ENCODE measurements at regions not wholly inside any gene's neighbourhood (a gene's known extent, or its start where the extent isn't known, plus 50 kb on each side); places are given as distances from the start of the nearest gene placed in this dataset.

- Histone ChIP-seq H3K4me3 (no peak overlapping the region), H3K4me1 (ENCODE audit: control insufficient read depth in 1 of 2, low read depth in 2 of 2) (no peaks in the 10 kb centered on the region), H3K36me3 (no peaks in the 10 kb centered on the region), H3K27me3 (replicated peaks; ENCODE audit: insufficient read depth) (no peaks in the 10 kb centered on the region), H3K9me3 (no peaks in the 10 kb centered on the region), H3K27ac (no peak overlapping the region)
- no peak for ATAC-seq (ENCODE audit: insufficient number of reproducible peaks, low FRiP score, low read depth)
- DNase-seq (ENCODE audit: low spot score), result no peak
- no peak for TF ChIP-seq CTCF (IDR thresholded peaks at IDR 0.05)
These were observed 390.0 kb downstream of the DTWD2 start for GRCh38 chr5:118598311-118598710.

DNA sequence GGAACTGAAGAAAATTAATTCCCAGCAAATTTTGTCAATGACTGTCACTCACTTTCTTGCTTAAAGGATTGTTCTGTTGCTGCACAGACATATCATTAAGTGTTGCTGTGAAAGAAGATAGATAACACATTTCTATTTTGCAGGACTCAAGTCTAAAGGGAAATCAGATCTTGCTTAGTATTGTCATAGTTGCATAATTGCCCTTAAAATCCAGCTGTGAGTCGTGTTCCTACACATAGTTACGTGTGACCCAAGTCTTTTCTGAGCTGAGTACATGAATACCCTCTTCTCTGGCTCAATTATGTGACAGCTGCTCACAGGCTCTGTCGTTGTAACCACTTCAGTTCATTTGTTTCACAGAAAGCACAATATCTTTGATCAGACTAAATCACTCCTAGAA is 390.8 kb downstream of the DTWD2 start:
- Histone ChIP-seq H3K9me3 (no peaks in the 10 kb centered on the region), H3K4me1 (ENCODE audit: control insufficient read depth in 1 of 2, low read depth in 2 of 2) (no peaks in the 10 kb centered on the region), H3K4me3 (no peak overlapping the region), H3K27ac (no peak overlapping the region), H3K27me3 (replicated peaks; ENCODE audit: insufficient read depth) (no peaks in the 10 kb centered on the region), H3K36me3 (no peaks in the 10 kb centered on the region)
- no peak for ATAC-seq (ENCODE audit: insufficient number of reproducible peaks, low FRiP score, low read depth)
- no peak for TF ChIP-seq CTCF (IDR thresholded peaks at IDR 0.05)
- DNase-seq (ENCODE audit: low spot score), result no peak

DNA sequence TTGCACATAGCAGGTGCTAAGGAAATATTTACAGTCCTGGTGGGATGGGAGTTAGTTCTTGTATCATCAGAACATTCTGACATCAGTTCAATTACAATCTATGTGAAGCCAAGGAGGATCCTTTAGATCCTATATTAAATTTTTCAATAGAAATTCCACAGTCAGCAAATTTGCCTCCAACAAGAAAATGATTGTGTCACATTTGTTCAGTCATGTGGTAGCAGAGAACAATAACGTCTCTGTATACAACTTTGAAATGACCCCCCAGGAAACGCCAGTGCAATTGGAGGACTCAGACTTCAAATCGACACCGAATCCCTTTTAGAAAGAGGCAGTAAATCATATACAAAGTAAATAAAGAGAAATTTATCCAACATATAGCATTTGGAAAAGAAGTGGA is 392.1 kb downstream of the DTWD2 start:
- no peak for DNase-seq (ENCODE audit: low spot score)
- TF ChIP-seq CTCF (IDR thresholded peaks at IDR 0.05), result no peak
- Histone ChIP-seq H3K27ac (no peak overlapping the region), H3K9me3 (no peaks in the 10 kb centered on the region), H3K27me3 (replicated peaks; ENCODE audit: insufficient read depth) (no peaks in the 10 kb centered on the region), H3K36me3 (no peaks in the 10 kb centered on the region), H3K4me1 (ENCODE audit: control insufficient read depth in 1 of 2, low read depth in 2 of 2) (no peaks in the 10 kb centered on the region), H3K4me3 (no peak overlapping the region)
- no peak for ATAC-seq (ENCODE audit: insufficient number of reproducible peaks, low FRiP score, low read depth)

DNA sequence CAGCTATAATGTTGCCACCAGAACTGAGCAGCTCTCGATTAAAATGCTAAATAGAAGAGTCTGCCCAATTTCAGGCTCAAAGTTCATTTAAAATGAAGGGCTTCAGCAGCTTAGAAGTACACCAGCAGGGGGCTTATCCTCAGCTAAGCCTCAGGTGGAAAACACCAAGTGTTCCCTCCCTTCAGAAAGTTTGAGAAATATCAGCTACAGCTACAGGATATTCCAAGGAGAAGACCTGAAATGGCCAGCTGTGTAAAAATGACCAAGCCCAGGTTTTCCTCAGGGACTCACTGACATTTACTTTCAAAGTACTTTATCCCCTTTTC is 395.4 kb downstream of the DTWD2 start:
- Histone ChIP-seq H3K36me3 (no peaks in the 10 kb centered on the region), H3K9me3 (no peaks in the 10 kb centered on the region), H3K27me3 (replicated peaks; ENCODE audit: insufficient read depth) (no peaks in the 10 kb centered on the region), H3K27ac (no peak overlapping the region), H3K4me1 (ENCODE audit: control insufficient read depth in 1 of 2, low read depth in 2 of 2) (no peaks in the 10 kb centered on the region), H3K4me3 (no peak overlapping the region)
- ATAC-seq (ENCODE audit: insufficient number of reproducible peaks, low FRiP score, low read depth) (no peak), DNase-seq (ENCODE audit: low spot score) (no peak)
- TF ChIP-seq CTCF (IDR thresholded peaks at IDR 0.05), result no peak

GRCh38 chr5:118592229-118593002 is 395.9 kb downstream of the DTWD2 start:
- TF ChIP-seq CTCF (IDR thresholded peaks at IDR 0.05), result no peak
- Histone ChIP-seq H3K9me3 (no peaks in the 10 kb centered on the region), H3K36me3 (no peaks in the 10 kb centered on the region), H3K27me3 (replicated peaks; ENCODE audit: insufficient read depth) (no peaks in the 10 kb centered on the region), H3K4me1 (ENCODE audit: control insufficient read depth in 1 of 2, low read depth in 2 of 2) (no peaks in the 10 kb centered on the region), H3K4me3 (no peak overlapping the region), H3K27ac (no peak overlapping the region)
- ATAC-seq (ENCODE audit: insufficient number of reproducible peaks, low FRiP score, low read depth) (no peak), DNase-seq (ENCODE audit: low spot score) (no peak)

All from thoracic aorta (tissue), 2 donors.